OCI-LY3 (cell line): ENCODE measurements at regions not wholly inside any gene's neighbourhood (a gene's known extent, or its start where the extent isn't known, plus 50 kb on each side); places are given as distances from the start of the nearest gene placed in this dataset.

Experiments
- H2AFZ ChIP-seq: fragments of 200-600, 300-600 bp; shearing (Covaris generic); 2 replicates; pipeline ENCODE4 v1.6.0; 2014; ENCODE audit warnings: antibody characterized with exemption, low read depth, low read length
- H3K27ac ChIP-seq: fragments of 200-600, 300-600 bp; sonication (generic); 2 replicates; pipeline ENCODE4 v1.5.1; 2014; ENCODE audit warnings: mild to moderate bottlenecking, low read length, moderate library complexity, mixed read lengths
- H3K27me3 ChIP-seq: fragments of 200-600, 300-600 bp; sonication (generic); 2 replicates; pipeline ENCODE4 v1.6.1; 2014; ENCODE audit warnings: low read depth, low read length, mixed read lengths
- H3K36me3 ChIP-seq: fragments of 200-600, 300-600 bp; sonication (generic); replicated peaks from 2 replicates; pipeline ENCODE3; 2014; ENCODE audit warnings: low read depth, low read length, mixed read lengths
- H3K4me1 ChIP-seq: fragments of 300-600, 200-600 bp; sonication (generic); 2 replicates; pipeline ENCODE4 v1.6.1; 2014; ENCODE audit warnings: low read length, mixed read lengths
- H3K4me2 ChIP-seq: fragments of 200-600, 300-600 bp; sonication (generic); 2 replicates; pipeline ENCODE4 v1.6.1; 2014; ENCODE audit warnings: low read length, mixed read lengths
- H3K4me3 ChIP-seq: fragments of 300-600, 200-600 bp; sonication (generic); 2 replicates; pipeline ENCODE4 v1.5.1; 2014; ENCODE audit warnings: antibody characterized with exemption, mild to moderate bottlenecking, low read length, moderate library complexity
- H3K79me2 ChIP-seq: fragments of 300-600, 200-600 bp; shearing (Covaris generic); 2 replicates; pipeline ENCODE4 v1.6.1; 2014; ENCODE audit warnings: mild to moderate bottlenecking, low read length, mixed read lengths
- H3K9ac ChIP-seq: fragments of 300-600, 200-600 bp; shearing (Covaris generic); 2 replicates; pipeline ENCODE4 v1.6.0; 2014; ENCODE audit warnings: mild to moderate bottlenecking, low read length, moderate library complexity
- H3K9me3 ChIP-seq: fragments of 200-600, 300-600 bp; shearing (Covaris generic); 2 replicates; pipeline ENCODE4 v1.6.1; 2014; ENCODE audit warnings: low read length, mixed read lengths; ENCODE audit not compliant: insufficient read depth
- H4K20me1 ChIP-seq: fragments of 200-600, 300-600 bp; sonication (generic); 2 replicates; pipeline ENCODE4 v1.6.1; 2016; ENCODE audit warnings: low read length, mixed read lengths; ENCODE audit not compliant: insufficient read depth
- CTCF ChIP-seq: fragments of 200-600, 300-600 bp; sonication (generic); IDR thresholded peaks from 2 replicates; pipeline ENCODE4 v1.5.1; 2014; ENCODE audit warnings: antibody characterized with exemption, low read length, low read depth
- EZH2phosphoT487 ChIP-seq: fragments of 200-600 bp; shearing (Covaris generic); IDR thresholded peaks from 2 replicates; pipeline ENCODE4 v1.6.1; 2018; ENCODE audit warnings: antibody characterized with exemption, mixed run types, low read depth

DNA sequence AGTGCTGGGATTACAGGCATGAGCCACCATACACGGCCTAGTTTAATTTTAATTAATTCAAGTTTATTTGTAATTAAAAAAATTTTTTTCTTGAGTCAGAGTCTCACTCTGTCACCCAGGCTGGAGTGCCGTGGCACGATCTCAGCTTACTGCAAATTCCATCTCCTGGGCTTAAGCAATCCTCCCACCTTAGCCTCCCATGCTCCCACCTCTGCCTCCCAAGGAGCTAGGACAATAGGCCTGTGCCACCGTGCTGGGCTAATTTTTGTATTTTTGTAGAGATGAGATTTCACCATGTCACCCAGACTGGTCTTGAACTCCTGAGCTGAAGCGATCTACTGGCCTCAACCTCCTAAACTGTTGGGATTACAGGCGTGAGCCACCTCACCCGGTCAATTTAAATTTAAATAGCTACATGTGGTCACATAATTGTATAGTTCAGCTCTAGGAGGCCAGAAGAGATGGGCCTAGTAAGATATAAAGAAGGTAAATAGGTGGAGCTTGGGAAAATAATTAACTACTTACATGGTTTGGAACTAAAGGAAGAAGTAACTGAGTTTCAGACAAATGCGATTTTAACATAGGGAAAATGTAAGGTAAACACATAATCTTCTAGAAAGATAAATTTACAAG is 220.0 kb upstream of the CITED2 start:
- no peaks in the 10 kb centered on the region for H4K20me1 ChIP-seq
- no peaks in the 10 kb centered on the region for H3K79me2 ChIP-seq
- H3K27me3 ChIP-seq, result no peaks in the 10 kb centered on the region
- no peak overlapping the region for H3K4me3 ChIP-seq
- TF ChIP-seq CTCF, result no peak
- TF ChIP-seq EZH2phosphoT487, result no peak
- no peaks in the 10 kb centered on the region for H3K9me3 ChIP-seq
- no peak overlapping the region for H2AFZ ChIP-seq
- no peak overlapping the region for H3K4me2 ChIP-seq
- no peak overlapping the region for H3K27ac ChIP-seq
- peaks cover 8% of the 10 kb centered on the region for H3K4me1 ChIP-seq
- no peaks in the 10 kb centered on the region for H3K36me3 ChIP-seq
- H3K9ac ChIP-seq, result no peak overlapping the region

- Histone ChIP-seq H3K4me3 (no peak overlapping the region), H3K4me2 (no peak overlapping the region), H3K9ac (no peak overlapping the region), H3K27ac (no peak overlapping the region), H4K20me1 (no peaks in the 10 kb centered on the region), H3K9me3 (no peaks in the 10 kb centered on the region), H3K4me1 (peaks cover 8% of the 10 kb centered on the region), H3K27me3 (no peaks in the 10 kb centered on the region), H2AFZ (no peak overlapping the region), H3K36me3 (no peaks in the 10 kb centered on the region), H3K79me2 (no peaks in the 10 kb centered on the region)
- no peak for TF ChIP-seq CTCF
- TF ChIP-seq EZH2phosphoT487, result no peak
Measured at GRCh38 chr6:139593081-139593480, 218.6 kb upstream of the CITED2 start.

DNA sequence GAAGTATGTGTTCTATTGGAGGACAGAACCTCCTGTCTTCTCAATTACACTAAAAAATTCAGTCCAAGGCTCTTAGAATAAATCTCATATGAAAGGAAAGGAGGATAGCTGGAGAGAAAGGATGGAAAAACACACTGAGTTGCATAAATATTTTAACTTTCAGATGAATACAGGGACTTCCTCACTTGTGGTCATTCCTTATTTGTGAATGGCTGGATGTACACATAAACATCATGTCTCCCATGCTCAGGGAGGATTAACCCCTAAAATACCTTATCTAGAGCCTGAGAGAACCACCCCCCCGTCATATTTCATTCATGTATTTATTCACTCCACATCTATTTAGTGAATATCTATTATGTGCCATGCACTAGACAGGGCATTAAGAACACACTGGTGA is 217.6 kb upstream of the CITED2 start:
- H3K9ac ChIP-seq, result no peak overlapping the region
- H3K27ac ChIP-seq, result no peak overlapping the region
- H3K4me1 ChIP-seq, result peaks cover 8% of the 10 kb centered on the region
- H3K4me2 ChIP-seq, result no peak overlapping the region
- no peaks in the 10 kb centered on the region for H3K36me3 ChIP-seq
- H4K20me1 ChIP-seq, result no peaks in the 10 kb centered on the region
- H3K9me3 ChIP-seq, result no peaks in the 10 kb centered on the region
- no peaks in the 10 kb centered on the region for H3K79me2 ChIP-seq
- H2AFZ ChIP-seq, result no peak overlapping the region
- no peak for TF ChIP-seq EZH2phosphoT487
- TF ChIP-seq CTCF, result no peak
- no peaks in the 10 kb centered on the region for H3K27me3 ChIP-seq
- no peak overlapping the region for H3K4me3 ChIP-seq

DNA sequence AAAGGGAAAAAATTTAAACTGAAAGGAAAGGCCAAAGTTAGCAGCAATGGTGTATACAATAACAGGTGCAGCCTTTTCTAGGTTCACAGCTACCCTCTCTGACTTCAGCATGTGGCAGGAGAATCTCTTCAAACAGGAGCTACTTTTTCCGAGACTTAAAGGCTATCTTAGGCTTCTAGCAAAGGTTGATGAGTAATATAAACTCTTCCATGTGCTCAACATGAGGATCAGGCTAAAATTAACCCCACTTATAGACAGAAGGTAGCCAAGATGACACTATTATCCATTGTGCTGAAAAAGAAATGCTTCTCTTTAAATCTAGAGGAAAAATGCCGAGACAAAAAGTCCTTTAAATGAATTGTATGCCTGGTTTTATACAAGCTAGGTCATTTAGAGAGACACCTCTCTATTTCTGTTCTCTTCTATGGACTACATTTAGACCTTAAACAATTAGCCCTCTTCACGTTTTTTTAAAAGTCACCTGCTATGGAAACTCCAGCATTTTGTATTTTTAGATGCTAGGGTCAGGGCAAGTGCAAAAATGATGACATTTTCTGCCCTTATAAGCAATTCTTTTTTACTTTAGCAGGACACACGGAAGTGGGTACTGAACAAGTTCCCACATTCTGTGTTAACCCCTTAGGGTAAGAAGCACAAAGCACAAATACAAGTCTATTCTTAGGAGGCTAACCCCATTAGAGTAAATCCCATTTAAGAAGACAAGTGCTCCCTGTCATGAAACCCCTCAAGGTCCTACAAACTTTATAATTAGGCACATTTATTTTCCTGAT is 216.8 kb upstream of the CITED2 start:
- Histone ChIP-seq H3K4me1 (peaks cover 8% of the 10 kb centered on the region), H4K20me1 (no peaks in the 10 kb centered on the region), H3K27me3 (no peaks in the 10 kb centered on the region), H3K27ac (no peak overlapping the region), H3K36me3 (no peaks in the 10 kb centered on the region), H3K9me3 (no peaks in the 10 kb centered on the region), H3K4me2 (0 out of 2 replicates have a peak overlapping the region, but pooled peaks have one; percentile 7), H2AFZ (0 out of 2 replicates have a peak overlapping the region, but pooled peaks have one; percentile 61), H3K4me3 (no peak overlapping the region), H3K9ac (no peak overlapping the region), H3K79me2 (no peaks in the 10 kb centered on the region)
- TF ChIP-seq EZH2phosphoT487 (no peak), CTCF (no peak)
